ENCODE measurements at regions not wholly inside any gene's neighbourhood (a gene's known extent, or its start where the extent isn't known, plus 50 kb on each side); places are given as distances from the start of the nearest gene placed in this dataset.
"Not testable (repeated sequence)": the region's sequence is repeated elsewhere in the genome, so short reads cannot be mapped to it uniquely, and the experiment has no call there.

DNA sequence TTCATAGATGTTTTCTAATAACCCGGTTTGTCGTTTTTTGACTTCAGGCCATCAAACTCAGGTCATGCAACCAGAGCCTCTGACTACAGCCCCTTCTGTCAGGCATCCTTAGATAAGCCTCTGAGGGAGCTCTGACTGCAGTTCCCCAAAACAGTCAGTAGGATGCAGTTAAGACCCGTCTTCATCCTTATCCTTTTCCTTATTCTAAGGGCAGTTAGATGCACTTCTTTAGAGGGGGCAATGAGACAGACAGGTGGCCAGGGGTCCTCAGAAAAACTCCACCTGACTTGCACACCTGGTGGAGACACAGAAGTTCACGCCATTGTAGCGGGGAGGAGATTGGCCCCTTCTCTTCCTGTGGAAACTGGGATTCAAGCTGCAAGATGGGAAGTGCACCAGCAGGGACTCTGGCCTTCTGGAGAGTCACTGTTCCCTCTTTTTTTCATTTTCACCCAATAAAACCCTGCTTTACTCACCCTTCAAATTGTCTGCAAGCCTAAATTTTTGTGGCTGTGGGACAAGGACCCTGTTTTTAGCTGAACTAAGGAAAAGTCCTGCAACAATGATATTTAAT lies 104.8 kb upstream of the TFPI start:
- H3K27ac Mint-ChIP-seq (ENCODE audit: unreplicated experiment), result no peak overlapping the region
- peaks cover 5% of the 10 kb centered on the region for H3K9me3 Mint-ChIP-seq (ENCODE audit: low read depth, unreplicated experiment)
- TF ChIP-seq, protein P1, sequence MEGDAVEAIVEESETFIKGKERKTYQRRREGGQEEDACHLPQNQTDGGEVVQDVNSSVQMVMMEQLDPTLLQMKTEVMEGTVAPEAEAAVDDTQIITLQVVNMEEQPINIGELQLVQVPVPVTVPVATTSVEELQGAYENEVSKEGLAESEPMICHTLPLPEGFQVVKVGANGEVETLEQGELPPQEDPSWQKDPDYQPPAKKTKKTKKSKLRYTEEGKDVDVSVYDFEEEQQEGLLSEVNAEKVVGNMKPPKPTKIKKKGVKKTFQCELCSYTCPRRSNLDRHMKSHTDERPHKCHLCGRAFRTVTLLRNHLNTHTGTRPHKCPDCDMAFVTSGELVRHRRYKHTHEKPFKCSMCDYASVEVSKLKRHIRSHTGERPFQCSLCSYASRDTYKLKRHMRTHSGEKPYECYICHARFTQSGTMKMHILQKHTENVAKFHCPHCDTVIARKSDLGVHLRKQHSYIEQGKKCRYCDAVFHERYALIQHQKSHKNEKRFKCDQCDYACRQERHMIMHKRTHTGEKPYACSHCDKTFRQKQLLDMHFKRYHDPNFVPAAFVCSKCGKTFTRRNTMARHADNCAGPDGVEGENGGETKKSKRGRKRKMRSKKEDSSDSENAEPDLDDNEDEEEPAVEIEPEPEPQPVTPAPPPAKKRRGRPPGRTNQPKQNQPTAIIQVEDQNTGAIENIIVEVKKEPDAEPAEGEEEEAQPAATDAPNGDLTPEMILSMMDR (IDR thresholded peaks at IDR 0.05; ENCODE audit: unreplicated experiment), result peak; percentile 40
- no TSS peak for BruUV-seq (replicated peaks)
- CTCF ChIA-PET, result no interaction called here
- no peak overlapping the region for H3K4me3 Mint-ChIP-seq (ENCODE audit: low read depth, unreplicated experiment)
- H3K27me3 Mint-ChIP-seq (ENCODE audit: unreplicated experiment), result no peaks in the 10 kb centered on the region
- intact Hi-C loops (cut with micrococcal nuclease; ENCODE audit: unreplicated experiment), result loop anchor here (1.0 kb wide), 1 partner anchor 184 kb away; no protein-coding TSS in a partner anchor
- no peaks in the 10 kb centered on the region for H3K36me3 Mint-ChIP-seq (ENCODE audit: insufficient read depth, unreplicated experiment)
- H3K4me1 Mint-ChIP-seq (ENCODE audit: low read depth, unreplicated experiment), result no peaks in the 10 kb centered on the region
- no peak for DNase-seq

DNA sequence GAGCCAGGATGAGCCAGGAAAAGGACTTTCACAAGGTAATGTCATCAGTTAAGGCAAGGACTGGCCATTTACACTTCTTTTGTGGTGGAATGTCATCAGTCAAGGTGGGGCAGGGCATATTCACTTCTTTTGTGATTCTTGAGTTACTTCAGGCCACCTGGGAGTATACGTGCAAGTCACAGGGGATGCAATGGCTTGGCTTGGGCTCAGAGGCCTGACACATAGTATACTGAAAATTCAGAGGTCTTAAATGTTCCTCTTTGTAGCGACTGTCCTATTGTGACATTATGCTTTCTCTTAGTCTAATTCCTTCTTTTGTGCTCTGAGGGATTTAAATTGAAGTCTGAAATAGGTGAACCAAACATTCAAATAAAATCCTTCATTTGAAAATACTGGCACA lies 121.8 kb upstream of the TFPI start:
- not testable (repeated sequence) for DNase-seq
- H3K27me3 Mint-ChIP-seq (ENCODE audit: unreplicated experiment), result peaks cover 19% of the 10 kb centered on the region

DNA sequence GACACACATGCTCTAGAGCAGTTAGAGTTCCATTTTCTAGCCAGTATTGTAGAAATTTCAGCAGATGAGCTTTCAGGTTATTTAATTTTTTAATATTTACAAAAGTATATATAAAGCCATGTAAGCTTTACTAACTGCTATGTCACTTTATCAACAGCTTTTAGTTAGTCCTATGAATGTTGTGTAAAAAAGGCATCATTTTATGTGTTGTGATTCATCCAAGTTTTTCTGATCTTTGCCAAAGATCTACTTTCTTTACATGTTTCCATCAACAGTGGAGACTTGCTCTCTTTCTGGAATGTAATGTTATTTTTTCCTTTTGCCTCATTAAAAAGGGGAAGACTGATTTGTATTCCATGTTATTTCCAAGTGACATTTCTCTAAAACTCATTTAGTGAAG lies 125.2 kb upstream of the TFPI start:
- Mint-ChIP-seq H3K27ac (ENCODE audit: unreplicated experiment) (no peak overlapping the region), H3K9me3 (ENCODE audit: low read depth, unreplicated experiment) (no peaks in the 10 kb centered on the region), H3K4me3 (ENCODE audit: low read depth, unreplicated experiment) (no peak overlapping the region), H3K36me3 (ENCODE audit: insufficient read depth, unreplicated experiment) (no peaks in the 10 kb centered on the region), H3K27me3 (ENCODE audit: unreplicated experiment) (peaks cover 12% of the 10 kb centered on the region), H3K4me1 (ENCODE audit: low read depth, unreplicated experiment) (no peaks in the 10 kb centered on the region)
- intact Hi-C loops (cut with micrococcal nuclease; ENCODE audit: unreplicated experiment), result no loop called here
- CTCF ChIA-PET, result no interaction called here
- TF ChIP-seq, protein P1 (IDR thresholded peaks at IDR 0.05; ENCODE audit: unreplicated experiment), result no peak
- no TSS peak for BruUV-seq (replicated peaks)
- DNase-seq, result no peak

More for the DNA sequence above, 121.8 kb upstream of the TFPI start:
- H3K36me3 Mint-ChIP-seq (ENCODE audit: insufficient read depth, unreplicated experiment); intact Hi-C loops (cut with micrococcal nuclease; ENCODE audit: unreplicated experiment); BruUV-seq (replicated peaks); H3K9me3 Mint-ChIP-seq (ENCODE audit: low read depth, unreplicated experiment); H3K4me1 Mint-ChIP-seq (ENCODE audit: low read depth, unreplicated experiment); H3K4me3 Mint-ChIP-seq (ENCODE audit: low read depth, unreplicated experiment); H3K27ac Mint-ChIP-seq (ENCODE audit: unreplicated experiment); CTCF ChIA-PET: not testable (repeated sequence)

DNA sequence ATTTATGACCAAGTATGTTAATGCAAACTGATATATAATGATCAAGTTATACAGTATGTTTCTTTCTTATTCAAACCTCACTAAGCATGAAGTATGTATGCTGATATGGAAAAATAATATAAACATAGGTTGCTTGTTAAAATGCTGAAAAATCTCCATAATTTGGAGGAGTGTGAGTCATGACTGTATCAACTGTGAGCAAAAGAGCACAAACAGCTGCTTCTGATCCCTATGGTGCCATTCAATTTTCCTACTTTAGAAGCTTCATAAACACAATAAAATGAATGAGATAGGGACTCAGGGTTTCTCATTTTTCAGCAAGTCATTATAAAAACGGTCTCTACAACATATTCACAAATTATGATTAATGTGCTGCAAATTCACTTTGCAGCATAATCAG lies 129.9 kb upstream of the TFPI start:
- no peak overlapping the region for H3K27ac Mint-ChIP-seq (ENCODE audit: unreplicated experiment)
- DNase-seq, result no peak
- BruUV-seq (replicated peaks), result no TSS peak
- H3K4me1 Mint-ChIP-seq (ENCODE audit: low read depth, unreplicated experiment), result peaks cover 3% of the 10 kb centered on the region
- CTCF ChIA-PET, result no interaction called here
- H3K4me3 Mint-ChIP-seq (ENCODE audit: low read depth, unreplicated experiment), result no peak overlapping the region
- intact Hi-C loops (cut with micrococcal nuclease; ENCODE audit: unreplicated experiment), result no loop called here
- H3K27me3 Mint-ChIP-seq (ENCODE audit: unreplicated experiment), result no peaks in the 10 kb centered on the region
- no peaks in the 10 kb centered on the region for H3K9me3 Mint-ChIP-seq (ENCODE audit: low read depth, unreplicated experiment)
- H3K36me3 Mint-ChIP-seq (ENCODE audit: insufficient read depth, unreplicated experiment), result no peaks in the 10 kb centered on the region
- TF ChIP-seq, protein P1 (IDR thresholded peaks at IDR 0.05; ENCODE audit: unreplicated experiment), result no peak

DNA sequence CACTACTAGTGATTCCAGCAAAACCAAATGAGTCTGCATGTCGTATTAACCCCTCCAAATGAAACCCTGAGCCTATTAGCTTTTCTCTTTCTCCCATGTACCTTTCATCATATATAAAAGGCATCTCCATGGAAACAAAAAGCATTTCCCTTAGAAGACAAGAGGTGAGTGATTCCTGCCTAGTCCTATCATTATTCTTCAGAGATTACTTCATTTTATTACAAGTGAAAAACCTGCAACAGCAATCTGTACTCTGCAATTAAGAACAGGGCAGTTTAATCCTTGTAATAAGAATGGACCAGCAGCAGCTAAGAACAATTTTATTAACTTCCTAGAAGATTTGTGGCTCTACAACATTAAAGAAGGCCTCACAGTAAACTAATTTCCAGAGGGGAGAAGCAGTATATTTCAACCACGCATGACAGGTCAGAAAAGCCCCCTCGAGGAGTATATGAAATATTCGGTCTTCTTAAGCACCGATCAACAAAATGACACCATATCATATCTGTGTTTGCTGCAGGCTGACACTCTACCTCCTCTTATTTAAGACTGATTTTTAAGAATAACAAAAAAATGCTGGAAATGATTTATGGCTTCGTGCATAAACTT lies 132.3 kb upstream of the TFPI start:
- DNase-seq, result no peak
- H3K4me1 Mint-ChIP-seq (ENCODE audit: low read depth, unreplicated experiment), result peaks cover 26% of the 10 kb centered on the region
- BruUV-seq (replicated peaks), result no TSS peak
- H3K27me3 Mint-ChIP-seq (ENCODE audit: unreplicated experiment), result no peaks in the 10 kb centered on the region
- no peak overlapping the region for H3K4me3 Mint-ChIP-seq (ENCODE audit: low read depth, unreplicated experiment)
- no peak overlapping the region for H3K27ac Mint-ChIP-seq (ENCODE audit: unreplicated experiment)
- H3K36me3 Mint-ChIP-seq (ENCODE audit: insufficient read depth, unreplicated experiment), result no peaks in the 10 kb centered on the region
- intact Hi-C loops (cut with micrococcal nuclease; ENCODE audit: unreplicated experiment), result no loop called here
- TF ChIP-seq, protein P1 (IDR thresholded peaks at IDR 0.05; ENCODE audit: unreplicated experiment), result no peak
- CTCF ChIA-PET, result no interaction called here
- peaks cover 5% of the 10 kb centered on the region for H3K9me3 Mint-ChIP-seq (ENCODE audit: low read depth, unreplicated experiment)
